ENCODE measurements at regions not wholly inside any gene's neighbourhood (a gene's known extent, or its start where the extent isn't known, plus 50 kb on each side); places are given as distances from the start of the nearest gene placed in this dataset.

DNA sequence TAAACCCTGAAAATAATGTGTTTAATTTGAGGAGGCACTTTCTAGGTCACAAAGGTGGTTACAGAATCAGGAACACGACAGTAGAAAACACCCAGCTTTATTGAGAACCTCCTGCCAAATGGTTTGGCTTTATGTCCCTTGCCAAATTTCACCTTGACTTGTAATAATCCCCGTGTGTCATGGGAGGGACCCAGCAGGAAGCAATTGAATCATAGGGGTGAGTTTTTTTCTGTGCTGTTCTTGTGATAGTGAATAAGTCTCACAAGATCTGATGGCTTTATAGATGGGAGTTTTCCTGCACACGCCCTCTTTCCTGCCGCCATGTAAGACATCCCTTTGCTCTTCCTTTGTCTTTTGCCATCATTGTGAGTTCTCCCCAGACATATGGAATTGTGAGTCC, 193.8 kb upstream of the KLF6 start:
- TF ChIP-seq, protein P1, sequence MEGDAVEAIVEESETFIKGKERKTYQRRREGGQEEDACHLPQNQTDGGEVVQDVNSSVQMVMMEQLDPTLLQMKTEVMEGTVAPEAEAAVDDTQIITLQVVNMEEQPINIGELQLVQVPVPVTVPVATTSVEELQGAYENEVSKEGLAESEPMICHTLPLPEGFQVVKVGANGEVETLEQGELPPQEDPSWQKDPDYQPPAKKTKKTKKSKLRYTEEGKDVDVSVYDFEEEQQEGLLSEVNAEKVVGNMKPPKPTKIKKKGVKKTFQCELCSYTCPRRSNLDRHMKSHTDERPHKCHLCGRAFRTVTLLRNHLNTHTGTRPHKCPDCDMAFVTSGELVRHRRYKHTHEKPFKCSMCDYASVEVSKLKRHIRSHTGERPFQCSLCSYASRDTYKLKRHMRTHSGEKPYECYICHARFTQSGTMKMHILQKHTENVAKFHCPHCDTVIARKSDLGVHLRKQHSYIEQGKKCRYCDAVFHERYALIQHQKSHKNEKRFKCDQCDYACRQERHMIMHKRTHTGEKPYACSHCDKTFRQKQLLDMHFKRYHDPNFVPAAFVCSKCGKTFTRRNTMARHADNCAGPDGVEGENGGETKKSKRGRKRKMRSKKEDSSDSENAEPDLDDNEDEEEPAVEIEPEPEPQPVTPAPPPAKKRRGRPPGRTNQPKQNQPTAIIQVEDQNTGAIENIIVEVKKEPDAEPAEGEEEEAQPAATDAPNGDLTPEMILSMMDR (IDR thresholded peaks at IDR 0.05; ENCODE audit: low read depth, low read length), result no peak
- no peak overlapping the region for H3K4me3 ChIP-seq (ENCODE audit: low read depth, low read length)

DNA sequence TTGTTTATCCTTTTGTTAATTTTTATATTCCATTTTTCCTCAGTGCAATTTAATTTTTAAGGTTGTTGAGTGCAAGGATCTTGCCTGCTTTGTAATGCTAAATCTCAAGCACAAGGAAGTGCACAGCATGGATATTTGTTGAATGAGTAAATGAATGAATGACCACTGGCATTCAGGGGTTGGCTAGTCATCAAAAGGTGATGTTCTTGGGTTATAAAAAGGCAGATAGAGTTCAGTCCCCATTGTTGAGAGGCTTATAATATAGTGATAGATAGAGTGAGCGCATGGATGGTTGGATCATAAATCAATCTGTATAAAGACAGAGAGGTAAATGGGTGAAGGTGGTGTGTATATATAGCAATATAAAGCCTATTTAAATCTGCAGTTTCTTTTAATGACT, 193.2 kb upstream of the KLF6 start:
- TF ChIP-seq, protein P1 (IDR thresholded peaks at IDR 0.05; ENCODE audit: low read depth, low read length), result no peak
- no peak overlapping the region for H3K4me3 ChIP-seq (ENCODE audit: low read depth, low read length)

DNA sequence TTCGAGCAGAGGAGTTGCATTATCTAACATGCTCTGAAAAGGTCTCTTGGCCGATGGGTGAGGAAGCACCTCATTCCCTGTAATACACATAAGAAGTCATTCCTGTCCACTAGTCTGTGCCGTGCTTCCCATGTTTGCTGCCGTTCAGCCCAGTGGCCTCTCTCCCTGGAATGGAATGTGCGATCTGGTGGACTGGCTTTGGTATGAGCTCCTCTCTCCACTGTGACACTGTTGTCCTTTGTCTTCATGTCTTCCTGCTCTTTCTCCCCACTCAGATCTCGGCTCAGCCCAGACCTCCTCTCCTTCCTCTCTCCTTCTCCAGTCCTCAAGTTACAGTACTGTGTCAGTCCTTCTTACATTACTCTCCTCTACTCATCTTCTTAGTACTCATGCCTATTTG, 192.8 kb upstream of the KLF6 start:
- no peak overlapping the region for H3K4me3 ChIP-seq (ENCODE audit: low read depth, low read length)
- TF ChIP-seq, protein P1 (IDR thresholded peaks at IDR 0.05; ENCODE audit: low read depth, low read length), result no peak

DNA sequence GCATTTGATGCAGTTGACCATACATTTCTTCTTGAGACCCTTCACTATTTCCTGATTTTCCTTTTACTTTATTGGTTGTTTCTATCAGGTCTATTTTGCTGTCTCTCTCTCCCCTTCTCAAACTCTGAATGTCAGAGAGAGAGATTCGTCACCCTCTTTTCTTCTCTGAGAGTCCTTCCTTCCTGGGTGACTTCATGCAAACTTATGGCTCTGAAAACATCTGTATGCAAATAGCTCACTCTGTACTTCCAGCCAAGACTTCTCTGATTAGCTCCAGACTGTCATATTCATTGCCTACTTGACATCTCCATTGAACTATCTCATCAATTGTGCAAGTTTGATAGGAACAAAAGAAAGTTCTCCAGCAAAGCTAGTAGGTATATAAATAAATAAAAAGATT, 191.7 kb upstream of the KLF6 start:
- TF ChIP-seq, protein P1 (IDR thresholded peaks at IDR 0.05; ENCODE audit: low read depth, low read length), result no peak

DNA sequence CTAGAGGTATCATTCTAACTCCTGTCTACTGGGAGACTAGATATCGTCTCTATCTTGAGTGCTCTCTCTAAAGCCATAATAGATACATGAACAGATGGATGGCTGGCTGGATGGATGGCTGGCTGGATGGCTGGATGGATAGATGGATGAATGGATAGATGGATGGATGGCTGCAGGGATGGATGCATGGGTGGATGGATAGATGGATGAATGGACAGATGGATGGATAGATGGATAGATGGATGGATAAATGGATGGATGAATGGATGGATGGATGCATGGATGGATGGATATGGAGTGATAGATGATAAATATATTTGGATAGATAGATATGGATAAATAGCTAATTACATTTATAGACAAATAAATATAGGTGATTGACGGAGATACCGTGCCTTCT, 191.2 kb upstream of the KLF6 start:
- TF ChIP-seq, protein P1 (IDR thresholded peaks at IDR 0.05; ENCODE audit: low read depth, low read length), result no peak
- H3K4me3 ChIP-seq (ENCODE audit: low read depth, low read length), result no peak overlapping the region

More for the DNA sequence above, 191.7 kb upstream of the KLF6 start:
- H3K4me3 ChIP-seq (ENCODE audit: low read depth, low read length), result no peak overlapping the region

DNA sequence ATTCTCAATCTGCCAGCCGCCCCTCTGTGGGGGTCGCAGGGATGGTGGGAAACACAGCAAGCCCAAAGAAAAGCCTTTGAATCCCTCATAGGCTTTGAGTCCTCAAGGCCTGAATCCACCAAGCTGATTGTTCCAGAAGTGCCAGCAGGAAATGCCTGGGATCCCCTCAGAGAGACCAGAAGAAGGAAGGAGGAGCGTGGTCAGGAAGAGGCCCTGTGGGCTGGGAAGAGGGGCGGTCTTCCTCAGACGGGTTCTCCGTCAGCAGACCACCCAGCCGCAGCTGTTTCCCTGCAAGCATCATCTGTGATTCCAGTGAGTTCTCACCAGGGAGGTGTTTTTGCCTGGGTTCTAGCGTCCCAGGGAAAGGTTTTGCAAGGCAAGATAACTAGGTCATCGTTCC, 190.0 kb upstream of the KLF6 start:
- TF ChIP-seq, protein P1 (IDR thresholded peaks at IDR 0.05; ENCODE audit: low read depth, low read length), result no peak
- H3K4me3 ChIP-seq (ENCODE audit: low read depth, low read length), result no peak overlapping the region

DNA sequence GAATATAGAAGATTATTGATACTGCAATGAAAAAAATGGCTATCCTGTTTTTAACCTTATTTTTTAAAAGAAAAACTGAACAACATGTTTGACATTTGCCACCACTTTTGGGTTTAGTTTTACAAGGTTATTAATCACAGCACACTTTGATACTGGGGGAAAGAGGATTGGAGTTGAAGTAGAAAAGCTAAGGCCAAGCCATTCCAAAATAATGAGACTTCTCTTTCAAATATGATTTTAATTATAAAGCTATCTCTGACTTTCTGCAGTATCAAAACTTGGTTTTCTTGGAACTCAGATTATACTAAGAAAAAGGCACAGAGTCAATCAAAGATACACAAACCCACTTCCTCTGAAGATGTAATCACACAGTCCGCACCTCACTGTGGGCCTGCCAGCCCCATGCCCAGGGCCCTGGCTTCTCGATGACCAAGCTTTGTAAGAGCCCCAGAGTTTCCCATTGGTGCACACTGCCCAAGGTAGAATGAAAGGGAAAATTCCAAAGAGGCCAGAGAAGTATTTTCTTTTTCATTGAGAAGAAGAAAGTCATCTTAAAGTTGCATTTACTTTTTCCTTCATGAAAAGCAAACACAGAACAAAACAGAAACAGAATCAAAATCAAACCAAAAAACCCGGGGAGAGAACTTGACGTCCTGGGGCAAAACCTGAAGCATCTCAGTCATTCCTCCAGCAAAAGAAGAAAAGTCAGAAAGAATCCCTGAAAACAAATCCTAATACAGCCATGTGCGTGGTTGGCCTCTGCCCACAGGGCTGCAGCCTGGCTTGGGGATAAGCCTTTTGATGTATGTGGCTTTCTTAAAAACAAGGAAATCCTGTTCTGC, 187.7 kb upstream of the KLF6 start:
- TF ChIP-seq, protein P1 (IDR thresholded peaks at IDR 0.05; ENCODE audit: low read depth, low read length), result no peak
- H3K4me3 ChIP-seq (ENCODE audit: low read depth, low read length), result no peak overlapping the region
